Embryonic facial prominence (tissue), 1 donor: ENCODE measurements at regions not wholly inside any gene's neighbourhood (a gene's known extent, or its start where the extent isn't known, plus 50 kb on each side); places are given as distances from the start of the nearest gene placed in this dataset.

Source experiments
- DNase-seq: peaks from one replicate; pipeline ENCODE4 v3.0.0-alpha.2; 2016; ENCODE audit errors: extremely low spot score

- no peak for DNase-seq
Measured at GRCh38 chr10:10624567-10624962, 393.1 kb upstream of the CELF2 start.

GRCh38 chr10:10625491-10625890 is 392.2 kb upstream of the CELF2 start:
- DNase-seq: no peak

- DNase-seq: no peak
Measured at GRCh38 chr10:10626734-10627133, 390.9 kb upstream of the CELF2 start.

GRCh38 chr10:10627414-10627813 is 390.3 kb upstream of the CELF2 start:
- DNase-seq: no peak

GRCh38 chr10:10629512-10629911 is 388.2 kb upstream of the CELF2 start:
- no peak for DNase-seq

GRCh38 chr10:10630281-10630680 is 387.4 kb upstream of the CELF2 start:
- no peak for DNase-seq

GRCh38 chr10:10630782-10631181 is 386.9 kb upstream of the CELF2 start:
- no peak for DNase-seq

GRCh38 chr10:10642189-10642588 is 375.5 kb upstream of the CELF2 start:
- DNase-seq: no peak

GRCh38 chr10:10642751-10643150 is 374.9 kb upstream of the CELF2 start:
- DNase-seq: no peak

- no peak for DNase-seq
Measured at GRCh38 chr10:10644008-10644646, 373.5 kb upstream of the CELF2 start.

GRCh38 chr10:10644676-10645385 is 372.8 kb upstream of the CELF2 start:
- no peak for DNase-seq

GRCh38 chr10:10647331-10647730 is 370.3 kb upstream of the CELF2 start:
- DNase-seq: no peak

GRCh38 chr10:10657139-10657760 is 360.4 kb upstream of the CELF2 start:
- no peak for DNase-seq

- no peak for DNase-seq
Measured at GRCh38 chr10:10658172-10658785, 359.4 kb upstream of the CELF2 start.

- DNase-seq: no peak
Measured at GRCh38 chr10:10660054-10660453, 357.6 kb upstream of the CELF2 start.

- DNase-seq: no peak
Measured at GRCh38 chr10:10661176-10661575, 356.5 kb upstream of the CELF2 start.

GRCh38 chr10:10662716-10663408 is 354.8 kb upstream of the CELF2 start:
- no peak for DNase-seq

GRCh38 chr10:10663622-10664021 is 354.1 kb upstream of the CELF2 start:
- DNase-seq: no peak

- no peak for DNase-seq
Measured at GRCh38 chr10:10665750-10666149, 351.9 kb upstream of the CELF2 start.

- no peak for DNase-seq
Measured at GRCh38 chr10:10667466-10667865, 350.2 kb upstream of the CELF2 start.

- no peak for DNase-seq
Measured at GRCh38 chr10:10676972-10677371, 340.7 kb upstream of the CELF2 start.

GRCh38 chr10:10677479-10677878 is 340.2 kb upstream of the CELF2 start:
- DNase-seq: peak; percentile 25
